Fibroblast of lung (primary cell): ENCODE measurements at regions not wholly inside any gene's neighbourhood (a gene's known extent, or its start where the extent isn't known, plus 50 kb on each side); places are given as distances from the start of the nearest gene placed in this dataset.

Source experiments
- DNase-seq, 2 donors: peaks; one replicate each; pipeline versions ENCODE4 v3.0.0 to v3.0.0-alpha.2; 2010; ENCODE audit warnings: low read depth in 2 of 2
- H2AFZ ChIP-seq: 2 replicates; pipeline ENCODE4 v1.5.1; 2012; ENCODE audit warnings: low read length, control low read depth, inconsistent platforms
- H3K27ac ChIP-seq: 2 replicates; pipeline ENCODE4 v1.5.1; 2011; ENCODE audit warnings: low read length, control low read depth; ENCODE audit not compliant: insufficient read depth
- H3K27me3 ChIP-seq: 2 replicates; pipeline ENCODE4 v1.5.1; 2011; ENCODE audit warnings: mild to moderate bottlenecking, low read length; ENCODE audit not compliant: control insufficient read depth, insufficient read depth
- H3K36me3 ChIP-seq: 2 replicates; pipeline ENCODE4 v1.5.1; 2011; ENCODE audit warnings: low read length; ENCODE audit not compliant: control insufficient read depth, insufficient read depth
- H3K4me1 ChIP-seq: 2 replicates; pipeline ENCODE4 v1.5.1; 2011; ENCODE audit warnings: low read length; ENCODE audit not compliant: control insufficient read depth, insufficient read depth; ENCODE audit errors: extremely low read depth
- H3K4me2 ChIP-seq: 2 replicates; pipeline ENCODE4 v1.5.1; 2011; ENCODE audit warnings: low read length, control low read depth; ENCODE audit not compliant: insufficient read depth; ENCODE audit errors: extremely low read depth
- H3K4me3 ChIP-seq, 4 experiments: fragments of 200-600 bp in 1 of 4; sonication (generic) in 1 of 4; replicated peaks in 1 of 4; 2 replicates each; pipeline ENCODE4 v1.5.1; 2011 to 2016; ENCODE audit warnings: low read length in 4 of 4, low read depth in 3 of 4, mild to moderate bottlenecking in 3 of 4, control low read depth in 2 of 4, inconsistent platforms in 1 of 4, mixed read lengths in 1 of 4; ENCODE audit not compliant: insufficient read depth in 1 of 4; ENCODE audit errors: control extremely low read depth in 1 of 4
- H3K79me2 ChIP-seq: 2 replicates; pipeline ENCODE4 v1.5.1; 2012; ENCODE audit warnings: mild to moderate bottlenecking, low read length, inconsistent platforms; ENCODE audit not compliant: control insufficient read depth, insufficient read depth
- H3K9ac ChIP-seq: 2 replicates; pipeline ENCODE4 v1.5.1; 2011; ENCODE audit warnings: mild to moderate bottlenecking, low read length, control low read depth; ENCODE audit not compliant: insufficient read depth
- H3K9me3 ChIP-seq: 2 replicates; pipeline ENCODE4 v1.5.1; 2012; ENCODE audit warnings: low read depth, low read length; ENCODE audit not compliant: control insufficient read depth, insufficient read depth
- H4K20me1 ChIP-seq: 2 replicates; pipeline ENCODE4 v1.5.1; 2011; ENCODE audit warnings: low read length; ENCODE audit not compliant: control insufficient read depth, insufficient read depth; ENCODE audit errors: extremely low read depth
- CTCF ChIP-seq, 2 donors: IDR thresholded peaks in 1 of 2; conservative IDR thresholded peaks in 1 of 2; 1 replicate in 1 of 2; 2 replicates in 1 of 2; pipeline ENCODE4 v1.5.1; 2011 to 2012; ENCODE audit warnings: low read length in 2 of 2, control low read depth in 1 of 2, inconsistent platforms in 1 of 2, low read depth in 1 of 2, mild to moderate bottlenecking in 1 of 2
- EZH2 ChIP-seq: IDR thresholded peaks from 2 replicates; pipeline ENCODE4 v1.5.1; 2012; ENCODE audit warnings: low read length, control low read depth, mild to moderate bottlenecking; ENCODE audit errors: missing control alignments

- no peak overlapping the region for H3K27ac ChIP-seq
- DNase-seq: peak in 1 of 2 donors; percentile 57
- no peak overlapping the region for H3K9ac ChIP-seq
- H3K4me3 ChIP-seq: no peak overlapping the region
- no peaks in the 10 kb centered on the region for H3K36me3 ChIP-seq
- H3K79me2 ChIP-seq: no peaks in the 10 kb centered on the region
- H3K9me3 ChIP-seq: no peaks in the 10 kb centered on the region
- H2AFZ ChIP-seq: no peak overlapping the region
- H3K4me2 ChIP-seq: no peak overlapping the region
- no peaks in the 10 kb centered on the region for H3K27me3 ChIP-seq
- no peaks in the 10 kb centered on the region for H3K4me1 ChIP-seq
- no peaks in the 10 kb centered on the region for H4K20me1 ChIP-seq
- no peak for TF ChIP-seq EZH2
- no peak for TF ChIP-seq CTCF (conservative IDR thresholded peaks at IDR 0.05 in 1 of 2, IDR thresholded peaks at IDR 0.05 in 1 of 2; ENCODE audit: low read depth in 1 of 2, low read length in 2 of 2)
These were observed 234.3 kb downstream of the HS3ST1 start for GRCh38 chr4:11194431-11194830.

- Histone ChIP-seq H3K4me2 (no peak overlapping the region), H3K36me3 (no peaks in the 10 kb centered on the region), H3K9me3 (no peaks in the 10 kb centered on the region), H3K27ac (no peak overlapping the region), H3K9ac (no peak overlapping the region), H3K27me3 (no peaks in the 10 kb centered on the region), H3K4me3 (no peak overlapping the region), H4K20me1 (no peaks in the 10 kb centered on the region), H3K79me2 (no peaks in the 10 kb centered on the region), H3K4me1 (no peaks in the 10 kb centered on the region), H2AFZ (no peak overlapping the region)
- no peak for DNase-seq
- TF ChIP-seq CTCF (conservative IDR thresholded peaks at IDR 0.05 in 1 of 2, IDR thresholded peaks at IDR 0.05 in 1 of 2; ENCODE audit: low read depth in 1 of 2, low read length in 2 of 2) (no peak), EZH2 (no peak)
These were observed 238.9 kb downstream of the HS3ST1 start for GRCh38 chr4:11189756-11190155.

- peak; percentile 3 to 32 for DNase-seq
- no peaks in the 10 kb centered on the region for H3K9me3 ChIP-seq
- no peak overlapping the region for H3K4me2 ChIP-seq
- no peaks in the 10 kb centered on the region for H4K20me1 ChIP-seq
- no peak overlapping the region for H3K9ac ChIP-seq
- H3K36me3 ChIP-seq: no peaks in the 10 kb centered on the region
- no peaks in the 10 kb centered on the region for H3K27me3 ChIP-seq
- no peak overlapping the region for H2AFZ ChIP-seq
- H3K4me1 ChIP-seq: no peaks in the 10 kb centered on the region
- TF ChIP-seq CTCF (conservative IDR thresholded peaks at IDR 0.05 in 1 of 2, IDR thresholded peaks at IDR 0.05 in 1 of 2; ENCODE audit: low read depth in 1 of 2, low read length in 2 of 2): no peak
- TF ChIP-seq EZH2: no peak
- no peak overlapping the region for H3K4me3 ChIP-seq
- H3K79me2 ChIP-seq: no peaks in the 10 kb centered on the region
- H3K27ac ChIP-seq: no peak overlapping the region
These were observed 245.3 kb downstream of the HS3ST1 start for GRCh38 chr4:11183356-11183740.
